WERI-Rb-1 (cell line): ENCODE measurements at regions not wholly inside any gene's neighbourhood (a gene's known extent, or its start where the extent isn't known, plus 50 kb on each side); places are given as distances from the start of the nearest gene placed in this dataset.
"Not testable (repeated sequence)": the region's sequence is repeated elsewhere in the genome, so short reads cannot be mapped to it uniquely, and the experiment has no call there.

ENCODE experiments used
- DNase-seq: peaks from one replicate; pipeline ENCODE4 v3.0.0-alpha.2; 2020
- H3K27ac ChIP-seq: fragments of 250-450 bp; sonication (Bioruptor Pico); 2 replicates; pipeline ENCODE4 v1.5.1; 2020; ENCODE audit warnings: mild to moderate bottlenecking, moderate library complexity
- H3K27me3 ChIP-seq: fragments of 250-450 bp; sonication (Bioruptor Pico); 2 replicates; pipeline ENCODE4 v1.5.1; 2021; ENCODE audit warnings: mild to moderate bottlenecking, low read depth, moderate library complexity; ENCODE audit not compliant: insufficient read depth, severe bottlenecking
- H3K36me3 ChIP-seq: fragments of 250-450 bp; sonication (Bioruptor Pico); 2 replicates; pipeline ENCODE4 v1.5.1; 2020; ENCODE audit warnings: mild to moderate bottlenecking, moderate library complexity
- H3K4me3 ChIP-seq: 2 replicates; pipeline ENCODE4 v1.5.1; 2011; ENCODE audit warnings: low read depth, mild to moderate bottlenecking, control low read depth, low read length
- H3K9me3 ChIP-seq: fragments of 250-450 bp; sonication (Bioruptor Pico); 2 replicates; pipeline ENCODE4 v1.5.1; 2021; ENCODE audit warnings: mild to moderate bottlenecking, moderate library complexity; ENCODE audit not compliant: severe bottlenecking
- CTCF ChIP-seq: IDR thresholded peaks from 2 replicates; pipeline ENCODE4 v1.5.1; 2011; ENCODE audit warnings: low read depth, mild to moderate bottlenecking, control low read depth, inconsistent platforms, low read length

- Histone ChIP-seq H3K27me3 (no peaks in the 10 kb centered on the region), H3K36me3 (no peaks in the 10 kb centered on the region), H3K27ac (no peak overlapping the region), H3K9me3 (no peaks in the 10 kb centered on the region), H3K4me3 (no peak overlapping the region)
- DNase-seq = no peak
- TF ChIP-seq CTCF = no peak
Measured at GRCh38 chr5:60024104-60024503, 130.6 kb upstream of the PDE4D start.

GRCh38 chr5:60023255-60023654, 129.7 kb upstream of the PDE4D start:
- Histone ChIP-seq H3K27ac (no peak overlapping the region), H3K4me3 (no peak overlapping the region), H3K27me3 (no peaks in the 10 kb centered on the region), H3K9me3 (no peaks in the 10 kb centered on the region), H3K36me3 (no peaks in the 10 kb centered on the region)
- TF ChIP-seq CTCF = no peak
- DNase-seq = no peak

DNA sequence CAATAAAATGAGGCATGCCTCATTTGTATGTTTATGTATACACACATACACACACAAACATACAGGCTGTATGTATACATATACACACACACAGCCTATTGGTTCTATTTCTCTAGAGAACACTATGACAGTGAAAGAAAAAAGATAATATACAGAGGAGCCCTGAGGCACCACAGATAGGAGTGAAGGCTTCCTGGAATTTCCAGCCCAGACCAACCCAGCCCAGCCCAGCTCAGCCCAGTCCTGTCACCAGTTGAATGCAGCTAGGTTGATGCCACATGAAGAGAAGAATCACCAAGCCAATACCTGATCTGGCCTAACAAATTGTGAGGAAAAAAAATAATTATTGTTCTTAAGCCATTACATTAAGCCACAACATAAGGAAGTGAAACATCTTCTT, 126.9 kb upstream of the PDE4D start:
- no peaks in the 10 kb centered on the region for H3K36me3 ChIP-seq
- no peak overlapping the region for H3K4me3 ChIP-seq
- H3K27ac ChIP-seq = no peak overlapping the region
- TF ChIP-seq CTCF = no peak
- no peaks in the 10 kb centered on the region for H3K9me3 ChIP-seq
- no peak for DNase-seq
- no peaks in the 10 kb centered on the region for H3K27me3 ChIP-seq

DNA sequence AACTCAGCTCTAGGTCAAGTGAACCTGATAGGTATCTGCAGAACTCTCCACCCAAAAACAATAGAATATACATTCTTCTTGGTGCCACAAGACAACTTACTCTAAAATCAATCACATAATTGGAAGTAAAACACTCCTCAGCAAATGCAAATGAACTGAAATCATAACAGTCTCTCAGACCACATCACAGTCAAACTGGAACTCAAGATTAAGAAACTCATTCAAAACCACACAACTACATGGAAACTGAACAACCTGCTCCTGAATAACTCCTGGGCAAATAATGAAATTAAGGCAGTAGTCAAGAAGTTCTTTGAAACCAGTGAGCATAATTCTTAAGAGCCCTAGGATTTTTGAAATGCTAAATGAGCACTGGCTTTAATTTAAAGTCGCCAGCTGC, 125.4 kb upstream of the PDE4D start:
- DNase-seq = not testable (repeated sequence)

DNA sequence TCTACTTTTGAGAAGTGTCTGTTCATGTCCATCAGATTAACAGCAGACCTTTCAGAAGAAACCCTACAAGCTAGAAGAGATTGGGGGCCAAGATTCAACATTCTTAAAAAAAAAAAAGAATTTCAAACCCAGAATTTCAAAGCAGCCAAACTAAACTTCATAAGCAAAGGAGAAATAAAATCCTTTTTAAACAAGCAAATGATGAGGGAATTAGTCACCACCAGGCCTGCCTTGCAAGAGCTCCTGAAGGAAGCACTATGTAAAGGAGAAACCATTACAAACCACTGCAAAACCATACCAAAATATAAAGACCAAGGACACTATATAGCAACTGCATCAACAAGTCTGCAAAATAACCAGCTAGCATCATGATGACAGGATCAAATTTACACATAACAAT, 124.6 kb upstream of the PDE4D start:
- Histone ChIP-seq H3K9me3 (no peaks in the 10 kb centered on the region), H3K27ac (no peak overlapping the region), H3K27me3 (no peaks in the 10 kb centered on the region), H3K4me3 (no peak overlapping the region), H3K36me3 (no peaks in the 10 kb centered on the region)
- DNase-seq = no peak
- no peak for TF ChIP-seq CTCF

More for the DNA sequence above, 125.4 kb upstream of the PDE4D start:
- not testable (repeated sequence) for H3K4me3 ChIP-seq, H3K36me3 ChIP-seq, H3K27ac ChIP-seq, H3K27me3 ChIP-seq, H3K9me3 ChIP-seq

DNA sequence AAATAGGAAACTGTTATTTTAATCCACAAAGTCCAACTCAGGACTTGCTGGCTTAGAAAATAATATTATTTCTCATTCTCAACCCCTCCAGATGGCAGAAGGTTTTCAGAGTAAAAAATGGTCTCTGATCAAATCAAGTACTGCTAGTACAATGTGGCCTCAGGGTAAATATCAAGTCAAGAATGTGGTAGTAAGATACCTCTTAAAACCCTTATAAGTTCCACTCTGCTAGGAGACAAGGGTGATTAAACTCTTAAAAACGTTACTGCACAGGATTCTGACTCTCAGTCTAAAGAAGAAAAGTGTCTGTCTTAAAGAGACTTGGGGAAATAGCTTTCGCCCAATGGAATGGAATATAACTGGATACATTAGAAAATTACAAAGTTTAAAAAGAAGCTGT, 120.8 kb upstream of the PDE4D start:
- no peaks in the 10 kb centered on the region for H3K27me3 ChIP-seq

More for the DNA sequence above, 120.8 kb upstream of the PDE4D start:
- H3K36me3 ChIP-seq = no peaks in the 10 kb centered on the region
- no peak for DNase-seq
- H3K4me3 ChIP-seq = no peak overlapping the region
- no peak overlapping the region for H3K27ac ChIP-seq
- TF ChIP-seq CTCF = no peak
- no peaks in the 10 kb centered on the region for H3K9me3 ChIP-seq
